Vagina (tissue), 2 donors: ENCODE measurements at regions not wholly inside any gene's neighbourhood (a gene's known extent, or its start where the extent isn't known, plus 50 kb on each side); places are given as distances from the start of the nearest gene placed in this dataset.

ENCODE experiments used
- DNase-seq, 2 donors: peaks; one replicate each; pipeline ENCODE4 v3.0.0-alpha.2; 2017; ENCODE audit errors: extremely low spot score in 2 of 2
- H3K27ac ChIP-seq: fragments of 200-600 bp; sonication (generic); one replicate; pipeline ENCODE4 v1.5.1; 2019
- H3K27me3 ChIP-seq: fragments of 200-600 bp; sonication (generic); one replicate; pipeline ENCODE4 v1.5.1; 2019
- H3K36me3 ChIP-seq, 2 donors: fragments of 200-600 bp; sonication (generic); one replicate each; pipeline ENCODE4 v1.5.1; 2017 to 2019
- H3K4me1 ChIP-seq: fragments of 200-600 bp; sonication (generic); one replicate; pipeline ENCODE4 v1.5.1; 2019
- H3K4me3 ChIP-seq, 2 donors: fragments of 200-600 bp; sonication (generic); 1 replicate in 1 of 2; 2 replicates in 1 of 2; pipeline ENCODE4 v1.5.1; 2016 to 2019
- H3K9me3 ChIP-seq: fragments of 200-600 bp; sonication (generic); one replicate; pipeline ENCODE4 v1.5.1; 2019
- CTCF ChIP-seq, 3 experiments: fragments of 450-650 bp in 2 of 3; fragments of 200-600 bp in 1 of 3; sonication (generic) in 1 of 3; IDR thresholded peaks; one replicate each; pipeline ENCODE4 v1.5.1; 2017 to 2019; ENCODE audit warnings: antibody characterized with exemption in 3 of 3, mild to moderate bottlenecking in 2 of 3, moderate library complexity in 2 of 3
- POLR2A ChIP-seq, 2 donors: fragments of 450-650 bp; IDR thresholded peaks; one replicate each; pipeline ENCODE4 v1.6.1; 2017; ENCODE audit warnings: antibody characterized with exemption in 2 of 2, mild to moderate bottlenecking in 2 of 2, moderate library complexity in 2 of 2
- POLR2AphosphoS5 ChIP-seq, 2 donors: sonication (generic); formaldehyde crosslinking; IDR thresholded peaks; one replicate each; pipeline ENCODE4 v1.9.0; 2017; ENCODE audit warnings: antibody characterized with exemption in 2 of 2, mild to moderate bottlenecking in 2 of 2, low read depth in 1 of 2; ENCODE audit not compliant: insufficient read depth in 1 of 2
- intact Hi-C: fragments of 100-400 bp; cut with DNase I; formaldehyde crosslinking; loops from one replicate; pipeline ENCODE4 v1.15.1; 2023

GRCh38 chr10:121681997-121682687 is 83.9 kb upstream of the FGFR2 start:
- H3K27me3 ChIP-seq = no peaks in the 10 kb centered on the region
- H3K4me3 ChIP-seq = no peak overlapping the region
- no peaks in the 10 kb centered on the region for H3K4me1 ChIP-seq
- H3K9me3 ChIP-seq = no peaks in the 10 kb centered on the region
- H3K27ac ChIP-seq = no peak overlapping the region
- no peaks in the 10 kb centered on the region for H3K36me3 ChIP-seq
- TF ChIP-seq POLR2AphosphoS5 (IDR thresholded peaks at IDR 0.05; ENCODE audit: insufficient read depth in 1 of 2, low read depth in 1 of 2) (no peak), CTCF (IDR thresholded peaks at IDR 0.05) (no peak), POLR2A (IDR thresholded peaks at IDR 0.05) (no peak)
- no peak for DNase-seq
- intact Hi-C loops = no loop called here

- Histone ChIP-seq H3K27me3 (no peaks in the 10 kb centered on the region), H3K4me1 (no peaks in the 10 kb centered on the region), H3K4me3 (no peak overlapping the region), H3K36me3 (no peaks in the 10 kb centered on the region), H3K9me3 (no peaks in the 10 kb centered on the region), H3K27ac (no peak overlapping the region)
- intact Hi-C loops = no loop called here
- DNase-seq = no peak
- TF ChIP-seq POLR2AphosphoS5 (IDR thresholded peaks at IDR 0.05; ENCODE audit: insufficient read depth in 1 of 2, low read depth in 1 of 2) = no peak
- no peak for TF ChIP-seq CTCF (IDR thresholded peaks at IDR 0.05)
- no peak for TF ChIP-seq POLR2A (IDR thresholded peaks at IDR 0.05)
Observed at GRCh38 chr10:121680879-121681655, 82.8 kb upstream of the FGFR2 start.

- intact Hi-C loops = no loop called here
- no peaks in the 10 kb centered on the region for H3K9me3 ChIP-seq
- no peak for TF ChIP-seq POLR2AphosphoS5 (IDR thresholded peaks at IDR 0.05; ENCODE audit: insufficient read depth in 1 of 2, low read depth in 1 of 2)
- no peak for TF ChIP-seq CTCF (IDR thresholded peaks at IDR 0.05)
- no peaks in the 10 kb centered on the region for H3K27me3 ChIP-seq
- DNase-seq = no peak
- H3K4me3 ChIP-seq = no peak overlapping the region
- H3K36me3 ChIP-seq = no peaks in the 10 kb centered on the region
- H3K4me1 ChIP-seq = no peaks in the 10 kb centered on the region
- H3K27ac ChIP-seq = no peak overlapping the region
Observed at GRCh38 chr10:121679916-121680315, 81.7 kb upstream of the FGFR2 start.

GRCh38 chr10:121678631-121679174 is 80.5 kb upstream of the FGFR2 start:
- Histone ChIP-seq H3K4me3 (no peak overlapping the region), H3K4me1 (no peaks in the 10 kb centered on the region), H3K9me3 (no peaks in the 10 kb centered on the region), H3K27ac (no peak overlapping the region), H3K36me3 (no peaks in the 10 kb centered on the region), H3K27me3 (no peaks in the 10 kb centered on the region)
- DNase-seq = no peak
- TF ChIP-seq POLR2A (IDR thresholded peaks at IDR 0.05) = no peak
- TF ChIP-seq CTCF (IDR thresholded peaks at IDR 0.05) = no peak
- TF ChIP-seq POLR2AphosphoS5 (IDR thresholded peaks at IDR 0.05; ENCODE audit: insufficient read depth in 1 of 2, low read depth in 1 of 2) = no peak
- intact Hi-C loops = no loop called here

- DNase-seq = no peak
- TF ChIP-seq POLR2AphosphoS5 (IDR thresholded peaks at IDR 0.05; ENCODE audit: insufficient read depth in 1 of 2, low read depth in 1 of 2) = no peak
- no peak for TF ChIP-seq POLR2A (IDR thresholded peaks at IDR 0.05)
- no peak for TF ChIP-seq CTCF (IDR thresholded peaks at IDR 0.05)
- H3K27ac ChIP-seq = no peak overlapping the region
- no peaks in the 10 kb centered on the region for H3K4me1 ChIP-seq
- H3K4me3 ChIP-seq = no peak overlapping the region
- no peaks in the 10 kb centered on the region for H3K9me3 ChIP-seq
- H3K27me3 ChIP-seq = no peaks in the 10 kb centered on the region
- intact Hi-C loops = no loop called here
- no peaks in the 10 kb centered on the region for H3K36me3 ChIP-seq
Observed at GRCh38 chr10:121677880-121678279, 79.6 kb upstream of the FGFR2 start.
